ENCODE measurements at regions not wholly inside any gene's neighbourhood (a gene's known extent, or its start where the extent isn't known, plus 50 kb on each side); places are given as distances from the start of the nearest gene placed in this dataset.

- Histone ChIP-seq H2AFZ (ENCODE audit: control insufficient read depth, low read length) (no peak overlapping the region), H3K4me1 (ENCODE audit: control insufficient read depth, extremely low read depth, insufficient read depth, low read length) (no peaks in the 10 kb centered on the region), H3K9me1 (ENCODE audit: control insufficient read depth, extremely low read depth, insufficient read depth, low read length) (no peaks in the 10 kb centered on the region), H3K27me3 (ENCODE audit: control insufficient read depth, extremely low read depth, insufficient read depth, low read length) (no peaks in the 10 kb centered on the region), H4K20me1 (ENCODE audit: control insufficient read depth, extremely low read depth, insufficient read depth, low read length) (no peaks in the 10 kb centered on the region), H3K79me2 (ENCODE audit: control insufficient read depth, insufficient read depth, low read length) (no peaks in the 10 kb centered on the region), H3K9ac (ENCODE audit: control insufficient read depth, extremely low read depth, insufficient read depth, low read length) (no peak overlapping the region), H3K36me3 (ENCODE audit: control insufficient read depth in 2 of 2, extremely low read depth in 1 of 2, insufficient read depth in 2 of 2, low read length in 2 of 2) (no peaks in the 10 kb centered on the region), H3K4me3 (ENCODE audit: control insufficient read depth in 2 of 3, extremely low read depth in 1 of 3, insufficient read depth in 2 of 3, low read depth in 1 of 3, low read length in 3 of 3) (no peak overlapping the region), H3K27ac (ENCODE audit: control insufficient read depth, insufficient read depth, low read length) (no peak overlapping the region), H3K9me3 (ENCODE audit: control insufficient read depth, low read depth, low read length) (no peaks in the 10 kb centered on the region), H3K4me2 (ENCODE audit: control insufficient read depth, extremely low read depth, insufficient read depth, low read depth, low read length) (no peak overlapping the region)
- dilution Hi-C loops (cut with MboI; ENCODE audit: extremely low pct_ligation_motif_present, low sequenced_read_pairs): no loop called here
- TF ChIP-seq CTCF (optimal IDR thresholded peaks at IDR 0.05 in 1 of 3, IDR thresholded peaks at IDR 0.05 in 1 of 3, conservative IDR thresholded peaks at IDR 0.05 in 1 of 3; ENCODE audit: extremely low read depth in 1 of 3, insufficient read depth in 2 of 3, low read length in 3 of 3) (no peak), EZH2 (IDR thresholded peaks at IDR 0.05; ENCODE audit: low read length) (no peak)
- DNase-seq (ENCODE audit: low read depth, low spot score) (no peak), FAIRE-seq (no peak)
Observed at GRCh38 chr3:34277110-34277509, 478.7 kb downstream of the PDCD6IP start.

- DNase-seq (ENCODE audit: low read depth, low spot score): no peak
- no peak for FAIRE-seq
- dilution Hi-C loops (cut with MboI; ENCODE audit: extremely low pct_ligation_motif_present, low sequenced_read_pairs): no loop called here
Observed at GRCh38 chr3:34279901-34280300, 481.5 kb downstream of the PDCD6IP start.

GRCh38 chr3:34283751-34284150 is 485.3 kb downstream of the PDCD6IP start:
- no peaks in the 10 kb centered on the region for H4K20me1 ChIP-seq (ENCODE audit: control insufficient read depth, extremely low read depth, insufficient read depth, low read length)
- dilution Hi-C loops (cut with MboI; ENCODE audit: extremely low pct_ligation_motif_present, low sequenced_read_pairs): no loop called here

More at GRCh38 chr3:34279901-34280300, 481.5 kb downstream of the PDCD6IP start:
- Histone ChIP-seq H3K36me3 (ENCODE audit: control insufficient read depth in 2 of 2, extremely low read depth in 1 of 2, insufficient read depth in 2 of 2, low read length in 2 of 2) (no peaks in the 10 kb centered on the region), H3K9me3 (ENCODE audit: control insufficient read depth, low read depth, low read length) (no peaks in the 10 kb centered on the region), H2AFZ (ENCODE audit: control insufficient read depth, low read length) (no peak overlapping the region), H4K20me1 (ENCODE audit: control insufficient read depth, extremely low read depth, insufficient read depth, low read length) (no peaks in the 10 kb centered on the region), H3K27ac (ENCODE audit: control insufficient read depth, insufficient read depth, low read length) (no peak overlapping the region), H3K4me1 (ENCODE audit: control insufficient read depth, extremely low read depth, insufficient read depth, low read length) (no peaks in the 10 kb centered on the region), H3K9me1 (ENCODE audit: control insufficient read depth, extremely low read depth, insufficient read depth, low read length) (no peaks in the 10 kb centered on the region), H3K4me3 (ENCODE audit: control insufficient read depth in 2 of 3, extremely low read depth in 1 of 3, insufficient read depth in 2 of 3, low read depth in 1 of 3, low read length in 3 of 3) (no peak overlapping the region), H3K79me2 (ENCODE audit: control insufficient read depth, insufficient read depth, low read length) (no peaks in the 10 kb centered on the region), H3K27me3 (ENCODE audit: control insufficient read depth, extremely low read depth, insufficient read depth, low read length) (no peaks in the 10 kb centered on the region), H3K9ac (ENCODE audit: control insufficient read depth, extremely low read depth, insufficient read depth, low read length) (no peak overlapping the region), H3K4me2 (ENCODE audit: control insufficient read depth, extremely low read depth, insufficient read depth, low read depth, low read length) (no peak overlapping the region)
- no peak for TF ChIP-seq EZH2 (IDR thresholded peaks at IDR 0.05; ENCODE audit: low read length)

More at GRCh38 chr3:34283751-34284150, 485.3 kb downstream of the PDCD6IP start:
- Histone ChIP-seq H3K9me3 (ENCODE audit: control insufficient read depth, low read depth, low read length) (no peaks in the 10 kb centered on the region), H3K4me1 (ENCODE audit: control insufficient read depth, extremely low read depth, insufficient read depth, low read length) (no peaks in the 10 kb centered on the region), H3K4me2 (ENCODE audit: control insufficient read depth, extremely low read depth, insufficient read depth, low read depth, low read length) (no peak overlapping the region), H3K27ac (ENCODE audit: control insufficient read depth, insufficient read depth, low read length) (no peak overlapping the region), H3K27me3 (ENCODE audit: control insufficient read depth, extremely low read depth, insufficient read depth, low read length) (no peaks in the 10 kb centered on the region), H3K36me3 (ENCODE audit: control insufficient read depth in 2 of 2, extremely low read depth in 1 of 2, insufficient read depth in 2 of 2, low read length in 2 of 2) (no peaks in the 10 kb centered on the region), H3K4me3 (ENCODE audit: control insufficient read depth in 2 of 3, extremely low read depth in 1 of 3, insufficient read depth in 2 of 3, low read depth in 1 of 3, low read length in 3 of 3) (no peak overlapping the region), H3K79me2 (ENCODE audit: control insufficient read depth, insufficient read depth, low read length) (no peaks in the 10 kb centered on the region), H2AFZ (ENCODE audit: control insufficient read depth, low read length) (no peak overlapping the region), H3K9me1 (ENCODE audit: control insufficient read depth, extremely low read depth, insufficient read depth, low read length) (no peaks in the 10 kb centered on the region), H3K9ac (ENCODE audit: control insufficient read depth, extremely low read depth, insufficient read depth, low read length) (no peak overlapping the region)
- no peak for DNase-seq (ENCODE audit: low read depth, low spot score)
- no peak for FAIRE-seq
- TF ChIP-seq CTCF (optimal IDR thresholded peaks at IDR 0.05 in 1 of 3, IDR thresholded peaks at IDR 0.05 in 1 of 3, conservative IDR thresholded peaks at IDR 0.05 in 1 of 3; ENCODE audit: extremely low read depth in 1 of 3, insufficient read depth in 2 of 3, low read length in 3 of 3) (no peak), EZH2 (IDR thresholded peaks at IDR 0.05; ENCODE audit: low read length) (no peak)

All from keratinocyte (primary cell).